Liver (tissue), 8 donors: ENCODE measurements at regions not wholly inside any gene's neighbourhood (a gene's known extent, or its start where the extent isn't known, plus 50 kb on each side); places are given as distances from the start of the nearest gene placed in this dataset.

Experiments
- DNase-seq: peaks from one replicate; pipeline ENCODE4 v3.0.0-alpha.2; 2017; ENCODE audit warnings: low spot score
- H3K27ac ChIP-seq, 2 donors: one replicate each; pipeline ENCODE4 v1.7.0; 2013; ENCODE audit warnings: inconsistent platforms in 2 of 2, low read length in 2 of 2, control low read depth in 1 of 2, low read depth in 1 of 2, mild to moderate bottlenecking in 1 of 2
- H3K27me3 ChIP-seq, 4 donors: one replicate each; pipeline versions ENCODE4 v1.6.1 to v1.7.0; 2013; ENCODE audit warnings: low read length in 3 of 4, inconsistent platforms in 1 of 4, mild to moderate bottlenecking in 1 of 4, moderate library complexity in 1 of 4; ENCODE audit not compliant: control insufficient read depth in 4 of 4, insufficient read depth in 4 of 4
- H3K36me3 ChIP-seq, 4 donors: one replicate each; pipeline versions ENCODE4 v1.6.1 to v1.7.0; 2013; ENCODE audit warnings: low read length in 3 of 4, mild to moderate bottlenecking in 3 of 4, low read depth in 1 of 4, moderate library complexity in 1 of 4; ENCODE audit not compliant: control insufficient read depth in 4 of 4, insufficient read depth in 3 of 4
- H3K4me1 ChIP-seq, 4 donors: one replicate each; pipeline versions ENCODE4 v1.6.1 to v1.7.0; 2013; ENCODE audit warnings: low read length in 3 of 4, mild to moderate bottlenecking in 3 of 4, moderate library complexity in 1 of 4; ENCODE audit not compliant: control insufficient read depth in 4 of 4, insufficient read depth in 4 of 4
- H3K4me3 ChIP-seq, 3 donors: one replicate each; pipeline versions ENCODE4 v1.6.1 to v1.7.0; 2013; ENCODE audit warnings: low read length in 3 of 3, control low read depth in 1 of 3, low read depth in 1 of 3, mild to moderate bottlenecking in 1 of 3
- H3K9ac ChIP-seq, 2 donors: one replicate each; pipeline ENCODE4 v1.7.0; 2013; ENCODE audit warnings: low read length in 2 of 2, mild to moderate bottlenecking in 2 of 2, moderate library complexity in 2 of 2, control low read depth in 1 of 2, low read depth in 1 of 2
- H3K9me3 ChIP-seq, 4 donors: one replicate each; pipeline versions ENCODE4 v1.6.1 to v1.7.0; 2013; ENCODE audit warnings: low read length in 3 of 4; ENCODE audit not compliant: control insufficient read depth in 4 of 4
- ATF3 ChIP-seq: IDR thresholded peaks from 2 replicates; pipeline ENCODE4 v1.6.1; 2016; ENCODE audit warnings: antibody characterized with exemption
- CTCF ChIP-seq: fragments of 150-350 bp; IDR thresholded peaks from 2 replicates; pipeline ENCODE4 v1.5.1; 2017; ENCODE audit warnings: improper control_type of control experiment, low read depth, low read length; ENCODE audit not compliant: missing input control
- EGR1 ChIP-seq, 2 donors: IDR thresholded peaks; 2 replicates each; pipeline ENCODE4 v1.6.1; 2016 to 2018; ENCODE audit warnings: antibody characterized with exemption in 2 of 2, low read depth in 2 of 2
- FOXA1 ChIP-seq: IDR thresholded peaks from 2 replicates; pipeline ENCODE4 v1.6.1; 2016; ENCODE audit warnings: antibody characterized with exemption
- GABPA ChIP-seq, 2 donors: IDR thresholded peaks in 1 of 2; conservative IDR thresholded peaks in 1 of 2; 2 replicates each; pipeline ENCODE4 v1.6.1; 2016; ENCODE audit warnings: antibody characterized with exemption in 2 of 2, mild to moderate bottlenecking in 1 of 2, moderate library complexity in 1 of 2
- HNF4A ChIP-seq, 2 donors: conservative IDR thresholded peaks; 2 replicates each; pipeline ENCODE4 v1.6.1; 2016; ENCODE audit warnings: antibody characterized with exemption in 2 of 2, mild to moderate bottlenecking in 2 of 2
- HNF4G ChIP-seq: IDR thresholded peaks from 2 replicates; pipeline ENCODE4 v1.6.1; 2016; ENCODE audit warnings: antibody characterized with exemption
- JUND ChIP-seq, 2 donors: IDR thresholded peaks; 2 replicates each; pipeline ENCODE4 v1.6.1; 2016; ENCODE audit warnings: antibody characterized with exemption in 2 of 2
- MAX ChIP-seq: IDR thresholded peaks from 2 replicates; pipeline ENCODE4 v1.6.1; 2016; ENCODE audit warnings: antibody characterized with exemption
- RAD21 ChIP-seq, 2 donors: IDR thresholded peaks; 2 replicates each; pipeline ENCODE4 v1.6.1; 2016; ENCODE audit warnings: antibody characterized with exemption in 2 of 2, mild to moderate bottlenecking in 2 of 2
- REST ChIP-seq: IDR thresholded peaks from 2 replicates; pipeline ENCODE4 v1.6.1; 2016; ENCODE audit warnings: antibody characterized with exemption, mild to moderate bottlenecking
- RXRA ChIP-seq, 2 donors: IDR thresholded peaks; 2 replicates each; pipeline ENCODE4 v1.6.1; 2017 to 2018; ENCODE audit warnings: antibody characterized with exemption in 2 of 2, mild to moderate bottlenecking in 1 of 2
- SP1 ChIP-seq: IDR thresholded peaks from 2 replicates; pipeline ENCODE4 v1.6.1; 2018; ENCODE audit warnings: antibody characterized with exemption, mild to moderate bottlenecking
- TAF1 ChIP-seq: conservative IDR thresholded peaks from 2 replicates; pipeline ENCODE4 v1.6.1; 2016; ENCODE audit warnings: antibody characterized with exemption, mild to moderate bottlenecking
- ZBTB33 ChIP-seq: IDR thresholded peaks from 2 replicates; pipeline ENCODE4 v1.6.1; 2016; ENCODE audit warnings: antibody characterized with exemption
- WGBS: extraction: QIAGEN DNeasy Blood & Tissue Kit; methylation state at CpG from one replicate; pipeline ENCODE4 v1.1.7; 2013; 5-methylcytosine and 5-hydroxymethylcytosine counted together
- donor health status: healthy.
- donor health status: healthy.
- donor health status: healthy.
- donor health status: healthy.
- donor health status: healthy.

- TF ChIP-seq TAF1 (no peak), FOXA1 (no peak), ATF3 (no peak), JUND (IDR thresholded peaks at IDR 0.05) (no peak), RAD21 (IDR thresholded peaks at IDR 0.05) (no peak), ZBTB33 (no peak), RXRA (IDR thresholded peaks at IDR 0.05) (no peak), REST (no peak), HNF4A (conservative IDR thresholded peaks at IDR 0.05) (no peak), EGR1 (IDR thresholded peaks at IDR 0.05; ENCODE audit: low read depth in 2 of 2) (no peak), SP1 (no peak), CTCF (no peak), GABPA (IDR thresholded peaks at IDR 0.05 in 1 of 2, conservative IDR thresholded peaks at IDR 0.05 in 1 of 2) (no peak), MAX (no peak)
- no peaks in the 10 kb centered on the region for H3K36me3 ChIP-seq
- peaks cover 0 to 3% (median 0%) of the 10 kb centered on the region in 4 donors for H3K27me3 ChIP-seq
- peaks cover 0 to 9% (median 0%) of the 10 kb centered on the region in 4 donors for H3K9me3 ChIP-seq
- H3K9ac ChIP-seq, result no peak overlapping the region
- H3K27ac ChIP-seq, result no peak overlapping the region
- H3K4me1 ChIP-seq, result no peaks in the 10 kb centered on the region
- no peak for DNase-seq
- WGBS, result 84% methylated on average over 4 of the region's 4 CpGs
- no peak overlapping the region for H3K4me3 ChIP-seq
These were observed 74.8 kb upstream of the P2RY1 start for GRCh38 chr3:152760024-152760563.

- no peak for DNase-seq
- no peaks in the 10 kb centered on the region for H3K4me1 ChIP-seq
- WGBS, result 89% methylated on average over 3 of the region's 3 CpGs
- peaks cover 0 to 10% (median 0%) of the 10 kb centered on the region in 4 donors for H3K9me3 ChIP-seq
- H3K27me3 ChIP-seq, result peaks cover 0 to 3% (median 0%) of the 10 kb centered on the region in 4 donors
- no peak overlapping the region for H3K4me3 ChIP-seq
- TF ChIP-seq FOXA1, result no peak
- no peak for TF ChIP-seq JUND (IDR thresholded peaks at IDR 0.05)
- no peak for TF ChIP-seq SP1
- no peak for TF ChIP-seq HNF4G
- no peak for TF ChIP-seq HNF4A (conservative IDR thresholded peaks at IDR 0.05)
- no peak for TF ChIP-seq MAX
- no peak for TF ChIP-seq ZBTB33
- TF ChIP-seq EGR1 (IDR thresholded peaks at IDR 0.05; ENCODE audit: low read depth in 2 of 2), result no peak
- TF ChIP-seq RAD21 (IDR thresholded peaks at IDR 0.05), result no peak
- no peaks in the 10 kb centered on the region for H3K36me3 ChIP-seq
- no peak overlapping the region for H3K9ac ChIP-seq
- no peak overlapping the region for H3K27ac ChIP-seq
These were observed 74.3 kb upstream of the P2RY1 start for GRCh38 chr3:152760591-152760990.
